ENCODE measurements at regions not wholly inside any gene's neighbourhood (a gene's known extent, or its start where the extent isn't known, plus 50 kb on each side); places are given as distances from the start of the nearest gene placed in this dataset.

DNA sequence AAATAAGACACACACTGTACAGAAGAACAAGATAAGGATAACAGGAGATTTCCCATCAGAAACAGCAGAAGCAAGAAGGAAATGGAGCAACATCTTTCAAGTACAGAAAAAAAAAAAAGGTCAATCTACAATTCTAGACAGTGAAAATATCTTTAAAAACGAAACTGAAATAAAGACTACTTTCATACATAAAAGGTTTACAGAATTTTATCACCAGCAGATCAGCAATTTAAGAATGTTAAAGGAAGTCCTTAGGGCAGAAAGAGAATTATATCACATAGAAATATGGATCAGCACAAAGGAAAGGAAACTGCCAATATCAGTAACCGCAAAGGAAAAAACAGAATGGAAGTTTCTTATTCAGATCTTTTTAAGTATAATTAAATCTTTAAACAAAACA lies 931.0 kb downstream of the EPHA4 start:
- Histone ChIP-seq H4K20me1 (no peaks in the 10 kb centered on the region), H3K27me3 (no peaks in the 10 kb centered on the region), H3K4me3 (no peak overlapping the region), H3K36me3 (no peaks in the 10 kb centered on the region), H3K9ac (no peak overlapping the region), H3K4me1 (peaks cover 1% of the 10 kb centered on the region), H3K4me2 (no peak overlapping the region), H3K9me3 (no peaks in the 10 kb centered on the region), H3K27ac (no peak overlapping the region)
- no peak for TF ChIP-seq Cebpa-rat (IDR thresholded peaks at IDR 0.05)

- Histone ChIP-seq H3K4me2 (peak overlapping the region; percentile 56), H3K9me3 (no peaks in the 10 kb centered on the region), H3K27ac (no peak overlapping the region), H3K4me1 (peaks cover 20% of the 10 kb centered on the region), H4K20me1 (no peaks in the 10 kb centered on the region), H3K9ac (no peak overlapping the region), H3K36me3 (no peaks in the 10 kb centered on the region), H3K27me3 (no peaks in the 10 kb centered on the region), H3K4me3 (no peak overlapping the region)
- no peak for TF ChIP-seq Cebpa-rat (IDR thresholded peaks at IDR 0.05)
These were observed 925.7 kb downstream of the EPHA4 start for GRCh38 chr2:220646424-220646823.

DNA sequence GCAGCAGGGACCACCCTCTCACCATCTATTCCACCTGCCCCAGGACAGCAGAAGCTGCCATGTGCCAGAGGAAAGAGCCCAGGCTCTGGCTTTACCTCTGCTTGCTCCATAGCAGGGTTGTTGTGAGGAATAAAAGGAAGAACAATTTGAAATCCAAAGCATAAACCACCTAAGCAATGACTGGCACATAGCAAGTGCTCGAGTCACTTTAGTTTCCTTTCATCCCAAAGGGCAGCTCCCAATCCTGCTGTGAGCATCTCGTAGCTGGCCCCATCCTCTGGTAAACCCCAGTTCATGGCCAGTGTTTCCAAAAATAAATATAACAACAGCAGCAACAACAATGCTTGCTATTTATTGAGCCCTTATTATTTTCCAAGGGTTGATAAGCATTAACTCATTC lies 923.5 kb downstream of the EPHA4 start:
- H3K9ac ChIP-seq: no peak overlapping the region
- H3K36me3 ChIP-seq: no peaks in the 10 kb centered on the region
- no peak overlapping the region for H3K4me3 ChIP-seq
- H3K4me1 ChIP-seq: peaks cover 20% of the 10 kb centered on the region
- H3K4me2 ChIP-seq: no peak overlapping the region
- H4K20me1 ChIP-seq: no peaks in the 10 kb centered on the region
- no peak overlapping the region for H3K27ac ChIP-seq
- H3K27me3 ChIP-seq: no peaks in the 10 kb centered on the region
- no peak for TF ChIP-seq Cebpa-rat (IDR thresholded peaks at IDR 0.05)
- H3K9me3 ChIP-seq: no peaks in the 10 kb centered on the region

DNA sequence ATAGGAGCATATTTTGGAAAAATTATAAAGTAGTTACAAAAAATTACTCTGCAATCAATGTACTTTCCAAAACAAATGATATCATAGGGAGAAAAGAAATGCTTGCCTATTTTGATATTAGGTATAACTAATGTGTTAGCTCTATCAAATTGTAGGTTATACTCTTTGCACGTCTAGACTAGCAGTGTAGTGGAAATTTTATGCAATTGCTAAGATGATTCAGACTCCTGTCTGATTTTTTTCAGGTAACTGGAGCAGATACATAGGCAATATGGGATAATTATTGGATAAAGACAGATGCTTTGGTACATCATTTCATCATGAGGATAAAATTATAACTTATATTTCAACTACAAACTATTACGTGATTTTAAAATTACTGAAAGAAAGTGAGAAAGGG lies 918.3 kb downstream of the EPHA4 start:
- Histone ChIP-seq H3K27me3 (no peaks in the 10 kb centered on the region), H3K9me3 (no peaks in the 10 kb centered on the region), H3K36me3 (no peaks in the 10 kb centered on the region), H3K4me2 (no peak overlapping the region), H3K9ac (no peak overlapping the region), H3K27ac (no peak overlapping the region), H4K20me1 (no peaks in the 10 kb centered on the region), H3K4me1 (no peaks in the 10 kb centered on the region), H3K4me3 (no peak overlapping the region)
- TF ChIP-seq Cebpa-rat (IDR thresholded peaks at IDR 0.05): no peak

DNA sequence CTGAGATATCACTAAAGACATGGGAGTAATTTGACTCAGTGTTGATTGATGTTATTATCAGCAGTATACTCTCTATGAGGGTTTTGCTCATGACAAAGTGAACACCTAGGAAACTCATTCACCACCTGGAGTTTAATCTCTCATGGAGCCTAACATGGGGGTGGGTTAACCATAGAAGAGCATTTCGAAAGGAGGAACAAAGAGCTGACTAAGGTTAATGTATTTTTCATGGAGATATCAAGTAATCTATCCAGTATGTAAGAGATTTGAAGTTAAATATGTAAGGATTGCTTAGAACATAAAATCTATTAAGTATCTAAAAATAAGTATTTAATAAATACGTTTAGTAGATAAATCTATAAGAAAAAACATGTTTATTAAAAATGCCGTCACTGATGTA lies 917.8 kb downstream of the EPHA4 start:
- H3K27ac ChIP-seq: no peak overlapping the region
- TF ChIP-seq Cebpa-rat (IDR thresholded peaks at IDR 0.05): no peak
- no peaks in the 10 kb centered on the region for H3K27me3 ChIP-seq
- no peaks in the 10 kb centered on the region for H4K20me1 ChIP-seq
- H3K4me1 ChIP-seq: no peaks in the 10 kb centered on the region
- H3K4me3 ChIP-seq: no peak overlapping the region
- no peak overlapping the region for H3K4me2 ChIP-seq
- no peak overlapping the region for H3K9ac ChIP-seq
- H3K9me3 ChIP-seq: no peaks in the 10 kb centered on the region
- no peaks in the 10 kb centered on the region for H3K36me3 ChIP-seq

DNA sequence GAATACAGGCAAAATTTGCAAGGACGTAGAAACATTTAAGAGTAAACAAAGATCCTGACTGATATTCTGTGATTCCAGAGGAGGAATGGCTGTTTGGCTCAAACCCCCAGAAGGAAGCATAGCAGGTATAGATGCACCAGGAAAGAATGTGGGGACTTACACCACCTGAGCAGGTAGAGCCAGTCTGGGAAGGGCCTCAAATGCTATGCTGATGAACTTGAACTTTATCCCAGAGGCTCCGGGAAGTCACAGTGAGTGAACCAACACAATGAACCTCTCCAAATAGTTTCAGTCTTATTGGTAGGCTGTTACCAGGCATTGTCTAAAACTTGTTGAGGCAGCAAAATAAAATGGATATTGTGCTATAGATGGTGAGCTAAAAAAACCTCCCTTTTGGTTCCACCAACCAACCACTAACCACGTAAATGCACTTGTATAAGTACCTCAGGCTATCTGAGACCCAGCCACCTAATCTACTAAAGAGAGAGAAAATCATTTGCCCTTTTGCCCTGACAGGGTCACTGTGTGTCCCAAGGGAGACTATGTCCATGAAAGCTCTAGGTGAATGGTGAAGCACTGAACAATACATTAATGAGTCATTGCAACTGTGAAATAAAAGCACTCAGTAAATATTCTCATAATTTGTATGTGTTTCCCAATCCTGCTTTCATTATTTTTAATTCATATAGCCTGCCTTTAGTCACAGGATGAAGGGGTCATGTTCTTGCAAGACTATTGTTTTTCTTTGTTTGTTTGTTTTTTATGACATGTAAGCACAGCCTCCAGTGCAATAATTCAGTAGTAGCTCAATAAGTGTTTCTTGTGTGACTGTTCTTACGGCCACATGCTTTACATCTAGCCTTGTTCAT lies 911.6 kb downstream of the EPHA4 start:
- H3K27ac ChIP-seq: no peak overlapping the region
- no peaks in the 10 kb centered on the region for H3K4me1 ChIP-seq
- H3K4me2 ChIP-seq: no peak overlapping the region
- no peak overlapping the region for H3K9ac ChIP-seq
- TF ChIP-seq Cebpa-rat (IDR thresholded peaks at IDR 0.05): no peak
- H3K27me3 ChIP-seq: no peaks in the 10 kb centered on the region
- no peaks in the 10 kb centered on the region for H4K20me1 ChIP-seq
- no peaks in the 10 kb centered on the region for H3K9me3 ChIP-seq
- H3K4me3 ChIP-seq: no peak overlapping the region
- no peaks in the 10 kb centered on the region for H3K36me3 ChIP-seq

DNA sequence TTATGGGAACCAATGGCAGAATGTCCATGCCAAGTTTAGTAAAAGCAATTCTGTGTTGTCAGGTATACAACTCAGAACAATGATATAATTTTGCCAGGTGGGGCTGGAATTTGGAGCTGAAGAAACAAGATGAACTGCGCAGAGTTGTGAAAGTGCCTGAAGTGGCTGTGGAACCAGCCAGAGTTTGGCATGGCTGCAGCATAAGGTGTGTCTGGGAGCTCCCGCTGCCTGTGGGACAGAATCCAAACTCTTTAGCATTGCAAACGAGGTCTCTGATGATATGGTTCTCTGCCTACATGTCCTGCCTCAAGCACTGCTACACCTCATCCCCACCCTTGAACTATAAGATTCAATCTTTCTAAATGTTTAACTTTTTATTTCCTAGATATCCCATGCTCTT lies 909.7 kb downstream of the EPHA4 start:
- no peaks in the 10 kb centered on the region for H4K20me1 ChIP-seq
- H3K9me3 ChIP-seq: no peaks in the 10 kb centered on the region
- H3K9ac ChIP-seq: no peak overlapping the region
- TF ChIP-seq Cebpa-rat (IDR thresholded peaks at IDR 0.05): no peak
- no peak overlapping the region for H3K27ac ChIP-seq
- H3K27me3 ChIP-seq: no peaks in the 10 kb centered on the region
- H3K4me1 ChIP-seq: no peaks in the 10 kb centered on the region
- H3K4me3 ChIP-seq: no peak overlapping the region
- no peaks in the 10 kb centered on the region for H3K36me3 ChIP-seq
- no peak overlapping the region for H3K4me2 ChIP-seq

- H3K9ac ChIP-seq: no peak overlapping the region
- no peaks in the 10 kb centered on the region for H3K4me1 ChIP-seq
- no peaks in the 10 kb centered on the region for H3K36me3 ChIP-seq
- H3K9me3 ChIP-seq: no peaks in the 10 kb centered on the region
- H3K27me3 ChIP-seq: no peaks in the 10 kb centered on the region
- TF ChIP-seq Cebpa-rat (IDR thresholded peaks at IDR 0.05): no peak
- H3K27ac ChIP-seq: no peak overlapping the region
- H3K4me3 ChIP-seq: no peak overlapping the region
- no peak overlapping the region for H3K4me2 ChIP-seq
- no peaks in the 10 kb centered on the region for H4K20me1 ChIP-seq
These were observed 909.0 kb downstream of the EPHA4 start for GRCh38 chr2:220663065-220663464.

- Histone ChIP-seq H3K4me3 (no peak overlapping the region), H3K36me3 (no peaks in the 10 kb centered on the region), H3K9ac (no peak overlapping the region), H4K20me1 (no peaks in the 10 kb centered on the region), H3K27me3 (no peaks in the 10 kb centered on the region), H3K9me3 (no peaks in the 10 kb centered on the region), H3K4me2 (no peak overlapping the region), H3K4me1 (no peaks in the 10 kb centered on the region), H3K27ac (no peak overlapping the region)
- TF ChIP-seq Cebpa-rat (IDR thresholded peaks at IDR 0.05): no peak
These were observed 907.6 kb downstream of the EPHA4 start for GRCh38 chr2:220664272-220665107.

- Histone ChIP-seq H4K20me1 (no peaks in the 10 kb centered on the region), H3K4me3 (no peak overlapping the region), H3K4me2 (no peak overlapping the region), H3K4me1 (no peaks in the 10 kb centered on the region), H3K27me3 (no peaks in the 10 kb centered on the region), H3K9ac (no peak overlapping the region), H3K36me3 (no peaks in the 10 kb centered on the region), H3K9me3 (no peaks in the 10 kb centered on the region), H3K27ac (no peak overlapping the region)
- no peak for TF ChIP-seq Cebpa-rat (IDR thresholded peaks at IDR 0.05)
These were observed 907.0 kb downstream of the EPHA4 start for GRCh38 chr2:220665108-220665471.
